IMR-90 (cell line): ENCODE measurements at regions not wholly inside any gene's neighbourhood (a gene's known extent, or its start where the extent isn't known, plus 50 kb on each side); places are given as distances from the start of the nearest gene placed in this dataset.

Experiments
- ATAC-seq: fragments of 200-7000 bp; cut with Tn5 transposase; 2 replicates; pipeline ENCODE4 v1.9.1; 2020; ENCODE audit warnings: low read depth, mild to moderate bottlenecking, moderate library complexity
- BruUV-seq: library from RNA; stranded (reverse); fragments of 400-500 nt; replicated peaks from 2 replicates; lab custom pipeline; 2021; lab: Mats Ljungman, UMichigan
- CTCF ChIA-PET: fragments of 300-600 bp; formaldehyde crosslinking; extraction: SDS; loops from one replicate; lab custom pipeline; 2021; ENCODE audit warnings: antibody characterized with exemption; lab: Yijun Ruan, JAX
- POLR2A ChIA-PET: fragments of 300-600 bp; sonication (Branson Sonifier 250); formaldehyde crosslinking; loops from one replicate; lab custom pipeline; 2022; ENCODE audit warnings: antibody characterized with exemption; ENCODE audit not compliant: unreplicated experiment; lab: Charles Lee
- DNase-seq: peaks from one replicate; pipeline ENCODE4 v3.0.0; 2013
- H2AFZ ChIP-seq: replicated peaks from 2 replicates; pipeline ENCODE3; 2013; ENCODE audit warnings: low read length, mild to moderate bottlenecking; ENCODE audit not compliant: poor library complexity
- H2AK5ac ChIP-seq: 2 replicates; pipeline ENCODE4 v1.6.1; 2013; ENCODE audit warnings: low read depth, low read length, inconsistent platforms
- H2AK9ac ChIP-seq: replicated peaks from 2 replicates; pipeline ENCODE3; 2013; ENCODE audit warnings: mild to moderate bottlenecking, low read depth, low read length, moderate library complexity; ENCODE audit not compliant: poor library complexity
- H2BK120ac ChIP-seq: 2 replicates; pipeline ENCODE4 v1.6.1; 2013; ENCODE audit warnings: low read depth, low read length, inconsistent platforms
- H2BK15ac ChIP-seq: 3 replicates; pipeline ENCODE4 v1.6.1; 2013; ENCODE audit warnings: low read depth, low read length, inconsistent platforms
- H2BK20ac ChIP-seq: 2 replicates; pipeline ENCODE4 v1.6.1; 2013; ENCODE audit warnings: low read depth, mild to moderate bottlenecking, inconsistent platforms, low read length, moderate library complexity
- H2BK5ac ChIP-seq: 2 replicates; pipeline ENCODE4 v1.6.1; 2013; ENCODE audit warnings: mild to moderate bottlenecking, low read depth, low read length, inconsistent platforms; ENCODE audit not compliant: poor library complexity, severe bottlenecking
- H3K14ac ChIP-seq: replicated peaks from 2 replicates; pipeline ENCODE4 v1.6.1; 2013; ENCODE audit warnings: low read depth, low read length, inconsistent platforms
- H3K18ac ChIP-seq: 2 replicates; pipeline ENCODE4 v1.6.1; 2013; ENCODE audit warnings: low read depth, low read length, control low read depth
- H3K23ac ChIP-seq: 2 replicates; pipeline ENCODE4 v1.6.1; 2013; ENCODE audit warnings: low read depth, low read length, inconsistent platforms
- H3K27ac ChIP-seq: 2 replicates; pipeline ENCODE4 v1.5.1; 2013; ENCODE audit warnings: mild to moderate bottlenecking, control low read depth, low read length; ENCODE audit not compliant: insufficient read depth
- H3K27me3 ChIP-seq: 2 replicates; pipeline ENCODE4 v1.6.1; 2013; ENCODE audit warnings: low read length; ENCODE audit not compliant: control insufficient read depth, insufficient read depth
- H3K36me3 ChIP-seq: 2 replicates; pipeline ENCODE4 v1.6.1; 2013; ENCODE audit warnings: low read length, mixed read lengths; ENCODE audit not compliant: control insufficient read depth, insufficient read depth
- H3K4ac ChIP-seq: 2 replicates; pipeline ENCODE4 v1.6.1; 2013; ENCODE audit warnings: low read depth, low read length, inconsistent platforms
- H3K4me1 ChIP-seq: 2 replicates; pipeline ENCODE4 v1.6.1; 2013; ENCODE audit warnings: low read length, mixed read lengths; ENCODE audit not compliant: control insufficient read depth, insufficient read depth
- H3K4me2 ChIP-seq: 2 replicates; pipeline ENCODE4 v1.6.1; 2013; ENCODE audit warnings: low read depth, mild to moderate bottlenecking, control low read depth, low read length, moderate library complexity
- H3K4me3 ChIP-seq: 2 replicates; pipeline ENCODE4 v1.5.1; 2013; ENCODE audit warnings: low read depth, mild to moderate bottlenecking, control low read depth, low read length, moderate library complexity; ENCODE audit not compliant: insufficient read depth
- H3K56ac ChIP-seq: 2 replicates; pipeline ENCODE4 v1.6.1; 2013; ENCODE audit warnings: low read length, inconsistent platforms; ENCODE audit not compliant: insufficient read depth; ENCODE audit errors: extremely low read depth
- H3K79me1 ChIP-seq, 2 experiments: 2 replicates each; pipeline ENCODE4 v1.6.1; 2013; ENCODE audit warnings: low read length in 2 of 2, inconsistent platforms in 1 of 2, low read depth in 1 of 2
- H3K9ac ChIP-seq: 2 replicates; pipeline ENCODE4 v1.6.1; 2013; ENCODE audit warnings: low read depth, low read length, control low read depth
- H3K9me1 ChIP-seq: 2 replicates; pipeline ENCODE4 v1.6.1; 2013; ENCODE audit warnings: low read length, inconsistent platforms; ENCODE audit not compliant: insufficient read depth
- H3K9me3 ChIP-seq: 2 replicates; pipeline ENCODE4 v1.6.1; 2013; ENCODE audit warnings: low read length; ENCODE audit not compliant: control insufficient read depth, insufficient read depth
- H4K20me1 ChIP-seq: 2 replicates; pipeline ENCODE4 v1.6.1; 2013; ENCODE audit warnings: low read length, inconsistent platforms; ENCODE audit not compliant: insufficient read depth
- H4K5ac ChIP-seq: 2 replicates; pipeline ENCODE4 v1.6.1; 2013; ENCODE audit warnings: mild to moderate bottlenecking, low read depth, low read length, control low read depth
- H4K8ac ChIP-seq, 2 experiments: 2 replicates each; pipeline ENCODE4 v1.6.1; 2013; ENCODE audit warnings: low read depth in 2 of 2, low read length in 2 of 2, control low read depth in 1 of 2, inconsistent platforms in 1 of 2
- H4K91ac ChIP-seq: 2 replicates; pipeline ENCODE4 v1.6.1; 2013; ENCODE audit warnings: low read depth, low read length, inconsistent platforms; ENCODE audit not compliant: insufficient read depth
- CHD1 ChIP-seq: IDR thresholded peaks from 2 replicates; pipeline ENCODE4 v1.6.1; 2012; ENCODE audit warnings: low read depth, low read length, improper control_type of control experiment
- WGBS, 2 experiments: methylation state at CpG; one replicate each; pipeline versions ENCODE4 v1.1.5 to v1.1.7; 2013; ENCODE audit warnings: missing lambda C conversion rate in 2 of 2; ENCODE audit not compliant: insufficient read length in 1 of 2; ENCODE audit errors: extremely low coverage in 2 of 2; 5-methylcytosine and 5-hydroxymethylcytosine counted together
- dilution Hi-C: fragments of 300-500 bp; cut with HindIII; formaldehyde crosslinking; loops from one replicate; pipeline ENCODE4 v1.14.3; 2018; ENCODE audit warnings: low sequenced_read_pairs; ENCODE audit not compliant: unreplicated experiment
- in situ Hi-C: fragments of 300-500 bp; cut with MboI; formaldehyde crosslinking; loops from 3 replicates; pipeline ENCODE4 v1.14.3; 2019; ENCODE audit warnings: low sequenced_read_pairs, inconsistent platforms, mixed read lengths
- intact Hi-C: fragments of 100-400 bp; cut with micrococcal nuclease; formaldehyde crosslinking; loops from 2 replicates; pipeline ENCODE4 v1.10.0; 2022

GRCh38 chr2:220590476-220590875, 963.0 kb downstream of the SLC4A3 start:
- H2BK15ac ChIP-seq: no peak overlapping the region
- no peak for TF ChIP-seq CHD1
- ChIA-PET POLR2A (no interaction called here), CTCF (interaction anchor here (0.8 kb wide), 1 partner anchor 28 kb away, joined by 4 read pairs; no protein-coding TSS in a partner anchor)
- H4K5ac ChIP-seq: no peak overlapping the region
- no peak overlapping the region for H3K18ac ChIP-seq
- no peak overlapping the region for H3K27ac ChIP-seq
- H4K8ac ChIP-seq: no peak overlapping the region
- no peaks in the 10 kb centered on the region for H4K20me1 ChIP-seq
- no peak overlapping the region for H2AK9ac ChIP-seq
- peaks cover 15% of the 10 kb centered on the region for H3K4me1 ChIP-seq
- no peaks in the 10 kb centered on the region for H3K27me3 ChIP-seq
- no peak overlapping the region for H3K56ac ChIP-seq
- no CpG with 5 or more reads among the region's 1 CpG for WGBS, 2 experiments
- dilution Hi-C loops: no loop called here
- H3K36me3 ChIP-seq: no peaks in the 10 kb centered on the region
- H2AFZ ChIP-seq: no peak overlapping the region
- no peaks in the 10 kb centered on the region for H3K79me1 ChIP-seq
- no peak overlapping the region for H3K23ac ChIP-seq
- H2BK120ac ChIP-seq: no peak overlapping the region
- intact Hi-C loops: no loop called here
- in situ Hi-C loops: no loop called here
- H3K9ac ChIP-seq: no peak overlapping the region
- H3K9me1 ChIP-seq: no peaks in the 10 kb centered on the region
- peak overlapping the region; percentile 49; the same call in 1 of the 2 replicates for H2BK20ac ChIP-seq
- no peak for DNase-seq
- no peak overlapping the region for H3K4me2 ChIP-seq
- ATAC-seq: no peak
- H3K9me3 ChIP-seq: no peaks in the 10 kb centered on the region
- H4K91ac ChIP-seq: no peak overlapping the region
- no peak overlapping the region for H3K14ac ChIP-seq
- no peak overlapping the region for H2AK5ac ChIP-seq
- H3K4me3 ChIP-seq: no peak overlapping the region
- no peak overlapping the region for H2BK5ac ChIP-seq
- BruUV-seq: no TSS peak
- peak overlapping the region; percentile 16; the same call in 1 of the 2 replicates for H3K4ac ChIP-seq
